ENCODE measurements at regions not wholly inside any gene's neighbourhood (a gene's known extent, or its start where the extent isn't known, plus 50 kb on each side); places are given as distances from the start of the nearest gene placed in this dataset.

GRCh38 chr4:152074573-152074972 is 313.8 kb upstream of the GATB start (continued):
- TF ChIP-seq ZFP41 (tag by site-specific recombination; IDR thresholded peaks at IDR 0.05; ENCODE audit: borderline replicate concordance) = no peak
- no peak for TF ChIP-seq ZNF48 (tag by site-specific recombination; IDR thresholded peaks at IDR 0.05)
- TF ChIP-seq SP3 (tag by site-specific recombination; IDR thresholded peaks at IDR 0.05) = no peak
- TF ChIP-seq ZBTB1 (tag by site-specific recombination; IDR thresholded peaks at IDR 0.05) = no peak
- TF ChIP-seq ZNF560 (tag by site-specific recombination; IDR thresholded peaks at IDR 0.05; ENCODE audit: borderline replicate concordance) = no peak
- no peak for TF ChIP-seq ZNF571 (tag by site-specific recombination; IDR thresholded peaks at IDR 0.05)
- no peak for TF ChIP-seq ZNF654 (tag by site-specific recombination; IDR thresholded peaks at IDR 0.05; ENCODE audit: low read depth)

GRCh38 chr4:152074088-152074437 is 313.3 kb upstream of the GATB start:
- H3K4me3 ChIP-seq (ENCODE audit: low read depth, low read length) = no peak overlapping the region
- no peaks in the 10 kb centered on the region for H3K4me1 ChIP-seq (ENCODE audit: control insufficient read depth, insufficient read depth, low read length)
- TF ChIP-seq ZNF600 (tag by site-specific recombination; IDR thresholded peaks at IDR 0.05) (no peak), KLF10 (tag by site-specific recombination; IDR thresholded peaks at IDR 0.05) (no peak), KLF7 (tag by site-specific recombination; IDR thresholded peaks at IDR 0.05; ENCODE audit: borderline replicate concordance) (no peak), ZNF514 (tag by site-specific recombination; IDR thresholded peaks at IDR 0.05) (no peak), ZNF416 (tag by site-specific recombination; IDR thresholded peaks at IDR 0.05) (no peak), ZNF366 (tag by site-specific recombination; conservative IDR thresholded peaks at IDR 0.05) (no peak), ZIC2 (tag by site-specific recombination; IDR thresholded peaks at IDR 0.05) (no peak), ZXDB (tag by site-specific recombination; IDR thresholded peaks at IDR 0.05) (no peak), ZNF148 (tag by site-specific recombination; IDR thresholded peaks at IDR 0.05; ENCODE audit: borderline replicate concordance) (no peak), ZNF184 (tag by site-specific recombination; IDR thresholded peaks at IDR 0.05) (no peak)
- ChIA-PET CTCF (interaction anchor here (0.7 kb wide), 1 partner anchor 307 kb away, joined by 3 read pairs; no protein-coding TSS in a partner anchor), POLR2A (no interaction called here)
- H3K9me3 ChIP-seq (ENCODE audit: control insufficient read depth, insufficient read depth, low read depth, low read length) = no peaks in the 10 kb centered on the region
- no peaks in the 10 kb centered on the region for H3K36me3 ChIP-seq (ENCODE audit: control insufficient read depth in 2 of 2, insufficient read depth in 1 of 2, low read length in 2 of 2)
- no peak overlapping the region for H3K27ac ChIP-seq (ENCODE audit: extremely low read depth, low read depth, low read length)

- no peak overlapping the region for H3K4me3 ChIP-seq (ENCODE audit: low read depth, low read length)
- H3K36me3 ChIP-seq (ENCODE audit: control insufficient read depth in 2 of 2, insufficient read depth in 1 of 2, low read length in 2 of 2) = no peaks in the 10 kb centered on the region
- POLR2A ChIA-PET = no interaction called here
- H3K9me3 ChIP-seq (ENCODE audit: control insufficient read depth, insufficient read depth, low read depth, low read length) = no peaks in the 10 kb centered on the region
- no peak overlapping the region for H3K27ac ChIP-seq (ENCODE audit: extremely low read depth, low read depth, low read length)
- CTCF ChIA-PET = interaction anchor here (0.7 kb wide), 1 partner anchor 307 kb away, joined by 3 read pairs; no protein-coding TSS in a partner anchor
- no peaks in the 10 kb centered on the region for H3K4me1 ChIP-seq (ENCODE audit: control insufficient read depth, insufficient read depth, low read length)
- TF ChIP-seq AEBP2 (tag by site-specific recombination; IDR thresholded peaks at IDR 0.05; ENCODE audit: borderline replicate concordance) (no peak), PBX3 (CRISPR knock-in tag; IDR thresholded peaks at IDR 0.05) (no peak), ZBTB44 (tag by site-specific recombination; IDR thresholded peaks at IDR 0.05) (no peak), ZNF335 (tag by site-specific recombination; conservative IDR thresholded peaks at IDR 0.05) (no peak), ZNF18 (tag by site-specific recombination; IDR thresholded peaks at IDR 0.05) (no peak), SETDB1 (IDR thresholded peaks at IDR 0.05; ENCODE audit: insufficient read length, low read length) (no peak), ZNF639 (tag by site-specific recombination; IDR thresholded peaks at IDR 0.05) (no peak)
Observed at GRCh38 chr4:152073351-152074087, 312.7 kb upstream of the GATB start.
